ENCODE measurements at regions not wholly inside any gene's neighbourhood (a gene's known extent, or its start where the extent isn't known, plus 50 kb on each side); places are given as distances from the start of the nearest gene placed in this dataset.
A peak's percentile ranks its signal among the peaks of the same experiment; 100 is the strongest.

GRCh38 chr12:111025792-111026430 lies 105.5 kb upstream of the MYL2 start:
- no peak for TF ChIP-seq CTCF (IDR thresholded peaks at IDR 0.05; ENCODE audit: control insufficient read depth, extremely low read depth, insufficient read depth)
- H3K4me3 ChIP-seq (ENCODE audit: low read depth, low read length): no peak overlapping the region
- no peak for DNase-seq (ENCODE audit: low read depth)

GRCh38 chr12:111025301-111025700 lies 104.9 kb upstream of the MYL2 start:
- no peak for TF ChIP-seq CTCF (IDR thresholded peaks at IDR 0.05; ENCODE audit: control insufficient read depth, extremely low read depth, insufficient read depth)
- DNase-seq (ENCODE audit: low read depth): no peak
- no peak overlapping the region for H3K4me3 ChIP-seq (ENCODE audit: low read depth, low read length)

GRCh38 chr12:111024205-111024801 lies 103.9 kb upstream of the MYL2 start:
- H3K4me3 ChIP-seq (ENCODE audit: low read depth, low read length): no peak overlapping the region
- peak; percentile 85 for TF ChIP-seq CTCF (IDR thresholded peaks at IDR 0.05; ENCODE audit: control insufficient read depth, extremely low read depth, insufficient read depth)
- peak; percentile 11 for DNase-seq (ENCODE audit: low read depth)

GRCh38 chr12:111022386-111022785 lies 102.0 kb upstream of the MYL2 start:
- DNase-seq (ENCODE audit: low read depth): no peak
- no peak for TF ChIP-seq CTCF (IDR thresholded peaks at IDR 0.05; ENCODE audit: control insufficient read depth, extremely low read depth, insufficient read depth)
- H3K4me3 ChIP-seq (ENCODE audit: low read depth, low read length): no peak overlapping the region

- no peak for TF ChIP-seq CTCF (IDR thresholded peaks at IDR 0.05; ENCODE audit: control insufficient read depth, extremely low read depth, insufficient read depth)
- no peak overlapping the region for H3K4me3 ChIP-seq (ENCODE audit: low read depth, low read length)
- no peak for DNase-seq (ENCODE audit: low read depth)
Observed at GRCh38 chr12:111014547-111014946, 94.2 kb upstream of the MYL2 start.

- no peak for TF ChIP-seq CTCF (IDR thresholded peaks at IDR 0.05; ENCODE audit: control insufficient read depth, extremely low read depth, insufficient read depth)
- H3K4me3 ChIP-seq (ENCODE audit: low read depth, low read length): no peak overlapping the region
- DNase-seq (ENCODE audit: low read depth): no peak
Observed at GRCh38 chr12:111012918-111013317, 92.5 kb upstream of the MYL2 start.
